Activated CD8-positive, alpha-beta T cell treated with anti-CD3 and anti-CD28 coated beads for 36 hours (primary cell): ENCODE measurements at regions not wholly inside any gene's neighbourhood (a gene's known extent, or its start where the extent isn't known, plus 50 kb on each side); places are given as distances from the start of the nearest gene placed in this dataset.

Experiments used
- ATAC-seq: fragments of 200-7000 bp; cut with Tn5 transposase; one replicate; pipeline ENCODE4 v1.10.0; 2021; ENCODE audit warnings: mild to moderate bottlenecking, moderate library complexity
- CTCF ChIA-PET: fragments of 350-600 bp; sonication (Branson Sonifier 250); formaldehyde crosslinking; loops from one replicate; lab custom pipeline; 2021; ENCODE audit warnings: antibody characterized with exemption; lab: Charles Lee
- POLR2A ChIA-PET: fragments of 350-600 bp; sonication (Branson Sonifier 250); formaldehyde crosslinking; loops from one replicate; lab custom pipeline; 2021; ENCODE audit warnings: antibody characterized with exemption; lab: Charles Lee
- DNase-seq: peaks from one replicate; pipeline ENCODE4 v3.0.0-alpha.2; 2020
- H3K27ac Mint-ChIP-seq: one replicate; pipeline ENCODE4 v1.8.0; 2021; ENCODE audit warnings: mild to moderate bottlenecking, mixed read lengths
- H3K27me3 Mint-ChIP-seq: one replicate; pipeline ENCODE4 v1.8.0; 2021; ENCODE audit warnings: mixed read lengths
- H3K36me3 Mint-ChIP-seq: one replicate; pipeline ENCODE4 v1.8.0; 2021; ENCODE audit warnings: low read depth, mixed read lengths
- H3K4me1 Mint-ChIP-seq: one replicate; pipeline ENCODE4 v1.8.0; 2021; ENCODE audit warnings: low read depth, mixed read lengths
- H3K4me3 Mint-ChIP-seq: one replicate; pipeline ENCODE4 v1.8.0; 2021; ENCODE audit warnings: mild to moderate bottlenecking, moderate library complexity, mixed read lengths
- H3K9me3 Mint-ChIP-seq: one replicate; pipeline ENCODE4 v1.8.0; 2021; ENCODE audit warnings: mixed read lengths
- CTCF ChIP-seq: fragments of 200-600 bp; IDR thresholded peaks from one replicate; pipeline ENCODE4 v1.8.0; 2022; ENCODE audit warnings: antibody characterized with exemption, mild to moderate bottlenecking
- intact Hi-C: fragments of 100-400 bp; cut with micrococcal nuclease; formaldehyde crosslinking; loops from one replicate; pipeline ENCODE4 v1.10.0; 2022

DNA sequence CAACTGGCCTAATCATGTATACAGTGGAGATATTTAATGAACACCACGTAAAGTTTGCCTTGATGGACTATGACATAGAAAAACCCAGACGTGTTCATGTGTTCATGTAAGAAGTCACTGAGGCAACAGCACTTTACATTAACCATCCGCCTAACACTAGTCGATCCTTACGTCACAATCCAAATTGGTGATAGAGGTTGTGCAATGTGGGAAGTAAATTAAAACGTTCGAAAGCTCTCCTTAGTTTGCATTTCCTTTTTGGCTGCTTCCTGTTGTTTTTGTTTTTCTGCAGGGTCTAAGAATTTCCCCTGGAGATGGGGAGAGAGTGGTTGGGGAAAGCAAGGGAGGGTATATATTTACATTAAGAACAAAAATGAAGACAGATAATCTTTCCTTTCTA is 587.5 kb upstream of the ADGRL2 start:
- Mint-ChIP-seq H3K4me3 (no peak overlapping the region), H3K27ac (no peak overlapping the region), H3K9me3 (peaks cover 3% of the 10 kb centered on the region), H3K27me3 (no peaks in the 10 kb centered on the region), H3K4me1 (no peaks in the 10 kb centered on the region), H3K36me3 (no peaks in the 10 kb centered on the region)
- DNase-seq (no peak), ATAC-seq (no peak)
- POLR2A ChIA-PET = no interaction called here
- CTCF ChIA-PET = no interaction called here
- intact Hi-C loops = no loop called here
- no peak for TF ChIP-seq CTCF

- no peak for DNase-seq
- ATAC-seq = no peak
- H3K9me3 Mint-ChIP-seq = peaks cover 1% of the 10 kb centered on the region
- no peaks in the 10 kb centered on the region for H3K36me3 Mint-ChIP-seq
- H3K4me1 Mint-ChIP-seq = no peaks in the 10 kb centered on the region
- H3K4me3 Mint-ChIP-seq = no peak overlapping the region
- H3K27ac Mint-ChIP-seq = no peak overlapping the region
- H3K27me3 Mint-ChIP-seq = no peaks in the 10 kb centered on the region
- intact Hi-C loops = no loop called here
- no peak for TF ChIP-seq CTCF
- ChIA-PET POLR2A (no interaction called here), CTCF (no interaction called here)
Measured at GRCh38 chr1:81209461-81209860, 591.3 kb upstream of the ADGRL2 start.

- no peak for ATAC-seq
- H3K4me1 Mint-ChIP-seq = no peaks in the 10 kb centered on the region
Measured at GRCh38 chr1:81208441-81208840, 592.3 kb upstream of the ADGRL2 start.

DNA sequence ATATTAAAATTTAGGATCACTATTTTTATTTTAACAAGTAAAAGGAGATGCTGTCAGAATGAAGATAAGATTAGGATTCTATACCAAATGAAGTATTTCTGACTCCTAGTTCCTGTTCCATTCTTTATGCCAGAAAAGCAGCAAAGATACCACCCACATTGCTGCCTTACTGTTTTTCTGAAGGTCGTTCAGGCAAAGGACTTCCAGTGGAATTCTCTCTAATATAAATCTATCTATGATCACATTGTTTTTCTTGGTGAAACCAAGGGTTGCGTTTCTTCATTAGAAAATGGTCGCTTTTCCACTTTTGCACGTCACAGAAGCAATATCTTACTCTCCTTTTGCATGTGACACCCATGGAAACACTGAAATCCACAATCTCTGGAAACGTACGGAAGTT is 594.8 kb upstream of the ADGRL2 start:
- Mint-ChIP-seq H3K4me3 (no peak overlapping the region), H3K27ac (no peak overlapping the region), H3K27me3 (no peaks in the 10 kb centered on the region), H3K36me3 (no peaks in the 10 kb centered on the region), H3K9me3 (no peaks in the 10 kb centered on the region), H3K4me1 (no peaks in the 10 kb centered on the region)
- no peak for TF ChIP-seq CTCF
- ChIA-PET CTCF (no interaction called here), POLR2A (no interaction called here)
- DNase-seq = no peak
- no peak for ATAC-seq
- intact Hi-C loops = no loop called here

More at GRCh38 chr1:81208441-81208840, 592.3 kb upstream of the ADGRL2 start:
- no peaks in the 10 kb centered on the region for H3K27me3 Mint-ChIP-seq
- intact Hi-C loops = no loop called here
- H3K36me3 Mint-ChIP-seq = no peaks in the 10 kb centered on the region
- H3K27ac Mint-ChIP-seq = no peak overlapping the region
- POLR2A ChIA-PET = no interaction called here
- no peak for DNase-seq
- TF ChIP-seq CTCF = no peak
- H3K4me3 Mint-ChIP-seq = no peak overlapping the region
- peaks cover 1% of the 10 kb centered on the region for H3K9me3 Mint-ChIP-seq
- CTCF ChIA-PET = no interaction called here

- Mint-ChIP-seq H3K9me3 (peaks cover 4% of the 10 kb centered on the region), H3K4me3 (no peak overlapping the region), H3K27ac (no peak overlapping the region), H3K27me3 (no peaks in the 10 kb centered on the region), H3K36me3 (no peaks in the 10 kb centered on the region), H3K4me1 (no peaks in the 10 kb centered on the region)
- ChIA-PET CTCF (no interaction called here), POLR2A (no interaction called here)
- DNase-seq = no peak
- ATAC-seq = no peak
- TF ChIP-seq CTCF = no peak
- intact Hi-C loops = no loop called here
Measured at GRCh38 chr1:81201779-81202178, 599.0 kb upstream of the ADGRL2 start.
